GM18867 (cell line): ENCODE measurements at regions not wholly inside any gene's neighbourhood (a gene's known extent, or its start where the extent isn't known, plus 50 kb on each side); places are given as distances from the start of the nearest gene placed in this dataset.

Experiments used
- ATAC-seq: cut with Tn5 transposase; IDR thresholded peaks from one replicate; pipeline ENCODE4 v1.9.1; 2021; ENCODE audit warnings: mild to moderate bottlenecking, moderate library complexity; ENCODE audit not compliant: unreplicated experiment

- no peak for ATAC-seq
These were observed 136.3 kb upstream of the MLIP start for GRCh38 chr6:53974941-53975340.

DNA sequence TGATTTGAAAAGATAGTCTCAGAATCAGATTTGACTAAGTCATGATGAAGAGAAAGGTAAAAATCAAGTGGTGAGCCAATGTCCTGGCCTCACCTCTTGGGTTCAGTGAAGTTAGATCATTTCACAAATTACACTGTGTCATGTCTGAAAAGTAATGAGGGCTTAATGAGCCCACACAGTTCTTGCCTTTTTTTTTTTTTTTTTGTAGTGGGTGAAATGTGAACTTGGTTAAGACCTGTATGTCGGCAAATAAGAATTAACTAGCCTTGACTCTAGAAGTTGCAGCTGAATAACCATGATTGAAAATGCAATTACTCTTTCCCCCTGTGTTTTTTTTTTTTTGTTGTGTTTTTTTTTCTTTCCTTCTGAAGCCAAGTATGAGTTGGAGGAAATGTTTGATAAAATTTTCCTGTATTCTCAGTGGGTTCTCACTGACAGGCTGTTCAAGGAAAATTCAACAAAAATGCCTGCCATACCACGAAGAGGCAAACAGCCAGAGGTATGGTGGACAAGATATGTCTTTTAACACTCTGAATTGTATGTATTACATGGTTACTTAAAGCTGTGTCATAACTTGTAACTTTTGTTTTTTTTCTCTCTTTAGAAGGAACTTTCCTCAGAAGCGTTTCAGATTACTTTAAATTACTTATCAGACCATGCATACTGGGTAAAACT is 135.2 kb upstream of the MLIP start:
- no peak for ATAC-seq

- ATAC-seq: no peak
These were observed 133.7 kb upstream of the MLIP start for GRCh38 chr6:53977551-53977950.

GRCh38 chr6:53979468-53980067 is 131.7 kb upstream of the MLIP start:
- peak; percentile 53 for ATAC-seq

GRCh38 chr6:53982366-53983050 is 128.7 kb upstream of the MLIP start:
- ATAC-seq: no peak

- ATAC-seq: no peak
These were observed 127.9 kb upstream of the MLIP start for GRCh38 chr6:53983301-53983700.

DNA sequence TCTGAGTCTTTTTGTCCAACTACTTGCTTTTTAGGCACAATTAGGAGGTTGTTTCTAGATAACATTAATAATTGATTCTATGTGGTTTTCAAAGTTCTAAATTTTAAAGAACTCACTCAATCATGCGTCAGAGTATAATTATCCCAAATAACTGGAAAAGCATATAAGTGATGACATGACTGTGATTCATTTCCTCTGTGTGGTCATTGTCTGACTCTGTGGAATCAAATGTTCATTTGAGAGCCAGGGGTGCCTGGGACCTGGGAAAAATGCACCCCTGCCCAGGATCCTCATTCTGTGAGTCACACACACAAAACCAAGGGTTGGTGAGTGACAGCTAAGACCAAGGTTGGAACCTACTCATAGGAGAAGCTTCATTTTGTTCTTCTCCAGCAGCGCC is 127.1 kb upstream of the MLIP start:
- no peak for ATAC-seq

GRCh38 chr6:53984581-53984980 is 126.7 kb upstream of the MLIP start:
- no peak for ATAC-seq

DNA sequence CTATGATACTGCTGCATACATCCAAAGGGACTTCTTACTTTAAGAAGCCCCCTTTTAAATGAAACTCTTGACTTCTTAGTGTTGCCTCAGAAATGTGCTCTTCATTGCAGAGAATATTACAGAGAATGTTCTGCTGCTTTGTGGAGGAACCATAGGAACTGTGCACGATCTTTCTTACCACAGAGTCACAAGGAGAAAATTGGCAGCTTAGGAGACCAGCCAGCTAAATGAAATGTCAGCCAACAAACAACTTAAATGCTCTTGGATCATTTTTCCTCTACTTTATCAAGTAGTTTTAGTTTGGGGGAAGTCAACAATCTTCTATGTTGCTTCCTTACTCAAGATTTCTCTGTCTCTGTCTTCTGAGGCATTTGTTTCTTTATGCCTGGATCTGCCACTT is 125.9 kb upstream of the MLIP start:
- ATAC-seq: no peak

DNA sequence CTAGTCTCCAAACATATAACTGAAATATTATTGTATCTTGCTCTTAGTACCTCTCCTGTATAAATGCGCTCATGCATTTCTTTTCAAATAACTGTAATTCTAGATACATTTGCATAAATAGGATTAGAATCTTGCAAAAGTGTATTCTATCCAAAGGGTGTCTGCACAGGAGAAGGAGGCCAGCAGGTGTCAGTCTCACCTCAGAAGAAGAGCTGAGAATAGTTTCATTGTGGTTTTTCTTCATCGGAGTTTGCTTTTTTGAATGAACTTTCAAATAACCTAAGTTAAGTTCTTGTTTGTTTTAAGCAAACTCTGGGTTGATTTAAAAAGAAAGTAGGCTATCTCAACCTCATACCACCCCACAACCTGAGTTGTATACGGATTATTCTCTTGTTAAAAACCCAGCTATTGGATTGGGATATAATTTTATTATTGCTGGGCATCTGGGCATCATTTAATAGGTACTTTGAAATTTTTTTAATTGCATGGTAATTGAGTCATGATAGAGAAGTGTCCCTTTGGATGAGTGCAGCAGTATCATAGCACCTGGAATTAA is 125.0 kb upstream of the MLIP start:
- ATAC-seq: peak; percentile 81

DNA sequence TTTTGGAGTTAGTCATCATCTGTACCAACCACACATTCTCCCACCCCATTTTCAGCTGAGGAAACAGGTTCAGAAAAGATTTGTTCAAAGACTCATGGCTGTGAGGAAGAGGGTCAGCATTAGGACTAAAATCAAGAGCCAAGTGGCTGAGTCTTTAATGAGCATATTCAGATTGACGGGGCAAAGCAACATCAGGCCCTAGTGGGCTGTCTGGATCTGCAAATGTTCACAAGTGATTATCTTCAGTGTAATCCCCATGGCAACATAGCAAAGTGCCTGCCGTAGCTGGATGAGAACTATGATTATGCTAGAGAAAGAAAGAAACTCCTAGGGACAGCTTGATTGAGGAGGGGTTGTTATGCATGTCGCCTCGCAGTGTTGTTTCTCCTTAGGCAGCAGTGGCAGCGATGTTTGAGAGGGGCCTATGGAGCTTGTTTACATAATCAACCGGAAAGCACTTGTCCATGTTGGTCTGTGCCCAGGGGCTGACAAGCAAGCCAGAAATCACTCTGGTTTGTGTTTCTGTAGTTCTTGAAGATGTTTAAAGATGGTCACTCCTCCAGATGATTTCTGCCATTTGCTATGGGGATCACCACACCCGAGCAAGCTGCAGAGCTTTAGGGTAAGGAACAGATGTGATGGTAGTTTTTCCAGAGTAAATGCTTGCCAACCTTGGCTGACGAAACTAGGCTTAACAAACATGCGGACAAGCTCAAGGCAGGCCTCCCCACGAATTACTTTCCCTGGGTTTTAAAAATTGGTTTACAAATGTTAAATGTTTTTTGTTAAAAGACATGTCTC is 124.3 kb upstream of the MLIP start:
- no peak for ATAC-seq

DNA sequence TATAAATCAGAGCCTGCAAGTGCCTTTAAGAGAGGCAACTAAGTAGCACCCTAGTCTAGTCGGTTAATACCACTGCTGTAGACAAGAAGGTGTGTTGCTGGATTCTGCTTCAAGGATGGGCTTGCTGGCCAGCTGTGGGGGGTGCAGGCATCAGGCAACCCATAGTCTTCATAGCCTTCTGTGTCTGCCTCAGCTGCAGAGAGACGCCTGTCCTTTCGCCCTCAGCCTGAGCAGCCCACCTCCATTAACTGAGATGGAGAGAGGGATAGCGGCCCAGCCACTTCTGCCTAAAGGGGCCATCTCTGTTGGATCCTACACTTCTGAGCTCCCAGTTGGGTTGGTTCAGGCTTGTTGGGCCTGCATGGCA is 123.7 kb upstream of the MLIP start:
- no peak for ATAC-seq

- no peak for ATAC-seq
These were observed 121.7 kb upstream of the MLIP start for GRCh38 chr6:53989504-53989903.

- ATAC-seq: no peak
These were observed 118.7 kb upstream of the MLIP start for GRCh38 chr6:53992522-53992921.

- ATAC-seq: no peak
These were observed 117.0 kb upstream of the MLIP start for GRCh38 chr6:53994201-53994600.

GRCh38 chr6:53995935-53996334 is 115.3 kb upstream of the MLIP start:
- ATAC-seq: no peak

GRCh38 chr6:53998303-53998702 is 112.9 kb upstream of the MLIP start:
- no peak for ATAC-seq

DNA sequence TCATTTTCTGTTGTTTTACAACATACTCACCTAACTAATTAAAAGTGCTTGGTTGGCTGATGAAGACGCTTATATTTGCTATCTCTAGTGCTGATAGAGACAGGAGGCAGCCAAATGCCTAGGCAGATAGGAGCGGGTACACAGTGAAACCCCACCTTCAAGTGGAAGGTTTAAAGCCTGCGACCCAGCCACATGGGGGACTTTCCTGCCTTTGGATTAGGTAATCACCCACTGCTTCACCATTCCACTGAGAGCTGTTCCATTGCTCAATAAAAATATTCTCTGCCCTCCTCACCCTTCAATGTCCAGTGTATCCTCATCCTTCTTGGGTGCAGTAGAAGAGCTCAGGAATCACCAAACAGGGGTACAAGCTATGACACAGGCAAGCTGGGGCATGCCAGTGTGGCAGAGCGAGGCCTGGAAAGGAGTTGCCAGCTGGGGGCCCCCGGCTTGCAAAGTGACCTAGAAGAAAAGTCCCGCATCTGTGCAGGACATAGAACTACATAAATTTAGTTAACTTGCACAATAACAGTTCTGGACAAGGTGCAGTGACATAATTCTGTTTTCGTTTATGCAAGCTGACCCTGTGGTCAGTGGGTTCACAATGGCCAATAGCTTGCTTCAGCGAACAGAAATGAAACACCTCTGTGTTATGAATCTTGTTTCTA is 112.0 kb upstream of the MLIP start:
- no peak for ATAC-seq

- no peak for ATAC-seq
These were observed 109.1 kb upstream of the MLIP start for GRCh38 chr6:54002116-54002515.

DNA sequence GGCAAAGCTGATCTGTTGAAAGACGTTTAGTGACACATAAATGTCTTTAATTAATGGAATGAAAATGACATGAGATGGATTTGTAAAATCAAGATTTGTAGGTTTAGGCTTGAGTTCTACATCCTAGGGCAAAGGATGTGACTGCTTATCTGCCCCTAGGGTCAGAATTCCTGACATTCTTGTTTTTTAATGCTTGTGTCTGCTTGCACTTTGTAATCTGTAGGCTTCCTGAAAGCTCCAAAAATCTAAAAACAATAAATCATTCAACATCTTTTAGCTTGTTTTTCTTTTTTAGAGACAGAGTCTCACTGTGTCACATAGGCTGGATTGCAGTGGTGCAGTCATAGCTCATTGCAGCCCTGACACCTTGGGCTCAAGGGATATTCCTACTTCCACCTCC is 107.9 kb upstream of the MLIP start:
- ATAC-seq: no peak

DNA sequence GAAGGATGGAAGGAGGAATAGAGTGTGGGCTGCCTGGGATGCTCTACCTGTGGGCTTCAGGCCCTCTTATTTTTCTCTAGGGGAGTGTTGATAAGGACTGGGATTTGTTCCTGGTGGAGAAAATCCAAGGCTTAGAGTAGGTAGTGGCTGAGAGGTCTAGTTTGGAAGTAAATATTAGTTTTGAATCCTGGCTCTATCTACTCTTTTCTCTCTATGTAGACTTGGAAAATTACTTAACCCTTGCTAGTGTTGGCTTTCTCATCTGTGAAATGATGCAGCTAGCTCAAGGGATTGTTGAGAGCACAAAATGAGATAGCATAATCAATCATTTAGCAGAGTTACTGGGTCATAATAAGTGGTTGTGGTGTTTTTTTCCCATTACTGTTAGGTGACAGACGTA is 102.7 kb upstream of the MLIP start:
- ATAC-seq: no peak
